ENCODE measurements at regions not wholly inside any gene's neighbourhood (a gene's known extent, or its start where the extent isn't known, plus 50 kb on each side); places are given as distances from the start of the nearest gene placed in this dataset.

DNA sequence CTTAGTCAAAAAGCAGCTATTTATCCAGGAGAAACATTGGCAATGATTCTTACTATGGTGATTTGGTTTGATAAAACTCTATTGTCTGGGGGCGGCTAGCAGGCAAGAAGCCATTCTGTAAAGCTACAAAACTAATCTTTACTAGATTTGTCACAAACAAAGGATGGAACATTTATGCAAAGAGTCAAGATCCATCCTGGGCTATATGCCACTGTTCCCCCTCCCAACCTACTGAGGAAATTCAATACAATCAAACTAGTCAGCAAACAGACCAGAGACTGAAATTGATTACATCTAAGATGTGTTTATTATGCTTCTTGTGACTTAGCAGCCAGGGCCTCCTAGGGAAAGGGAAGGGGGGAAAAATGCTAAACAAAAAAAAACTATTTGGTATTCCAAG lies 397.6 kb downstream of the GPAM start:
- ATAC-seq (ENCODE audit: low read depth) (no peak), DNase-seq (no peak)
- no peak overlapping the region for H2AK9ac ChIP-seq (replicated peaks; ENCODE audit: low read depth, low read length, poor library complexity)
- H3K27me3 ChIP-seq (ENCODE audit: control insufficient read depth, insufficient read depth, low read length) = no peaks in the 10 kb centered on the region
- dilution Hi-C loops (cut with HindIII; ENCODE audit: low sequenced_read_pairs, unreplicated experiment) = no loop called here
- no peaks in the 10 kb centered on the region for H3K9me1 ChIP-seq (ENCODE audit: insufficient read depth, low read length)
- no peaks in the 10 kb centered on the region for H3K79me1 ChIP-seq (ENCODE audit: low read depth in 1 of 2, low read length in 2 of 2)
- no peak overlapping the region for H2AK5ac ChIP-seq (ENCODE audit: low read depth, low read length)
- H2AFZ ChIP-seq (replicated peaks; ENCODE audit: low read length, poor library complexity) = no peak overlapping the region
- peaks cover 6% of the 10 kb centered on the region for H3K9me3 ChIP-seq (ENCODE audit: control insufficient read depth, insufficient read depth, low read length)
- no peak overlapping the region for H3K4ac ChIP-seq (ENCODE audit: low read depth, low read length)
- no peak overlapping the region for H3K56ac ChIP-seq (ENCODE audit: extremely low read depth, insufficient read depth, low read length)
- ChIA-PET POLR2A (ENCODE audit: unreplicated experiment) (no interaction called here), CTCF (no interaction called here)
- H4K5ac ChIP-seq (ENCODE audit: low read depth, low read length) = no peak overlapping the region
- no peak overlapping the region for H3K27ac ChIP-seq (ENCODE audit: insufficient read depth, low read length)
- no peak overlapping the region for H3K18ac ChIP-seq (ENCODE audit: low read depth, low read length)
- no peaks in the 10 kb centered on the region for H3K36me3 ChIP-seq (ENCODE audit: control insufficient read depth, insufficient read depth, low read length)
- WGBS, 2 experiments (ENCODE audit: extremely low coverage in 2 of 2, insufficient read length in 1 of 2) = no CpG with 5 or more reads among the region's 1 CpG
- BruUV-seq (replicated peaks) = no TSS peak
- intact Hi-C loops (cut with micrococcal nuclease) = no loop called here
- no peaks in the 10 kb centered on the region for H4K20me1 ChIP-seq (ENCODE audit: insufficient read depth, low read length)
- H3K23ac ChIP-seq (ENCODE audit: low read depth, low read length) = no peak overlapping the region
- H3K4me2 ChIP-seq (ENCODE audit: low read depth, low read length) = no peak overlapping the region
- no peak overlapping the region for H3K14ac ChIP-seq (replicated peaks; ENCODE audit: low read depth, low read length)
- no peak overlapping the region for H4K8ac ChIP-seq (ENCODE audit: low read depth in 2 of 2, low read length in 2 of 2)
- H2BK120ac ChIP-seq (ENCODE audit: low read depth, low read length) = no peak overlapping the region
- in situ Hi-C loops (cut with MboI; ENCODE audit: low sequenced_read_pairs) = no loop called here
- H2BK5ac ChIP-seq (ENCODE audit: low read depth, low read length, poor library complexity, severe bottlenecking) = no peak overlapping the region
- no peak overlapping the region for H4K91ac ChIP-seq (ENCODE audit: insufficient read depth, low read depth, low read length)
- TF ChIP-seq SMC3 (IDR thresholded peaks at IDR 0.05; ENCODE audit: low read depth, low read length) = no peak
- TF ChIP-seq FOS (IDR thresholded peaks at IDR 0.05; ENCODE audit: low read depth, low read length) = no peak
- no peak for TF ChIP-seq CHD1 (IDR thresholded peaks at IDR 0.05; ENCODE audit: low read depth, low read length)
- TF ChIP-seq POLR2A (IDR thresholded peaks at IDR 0.05; ENCODE audit: low read depth, low read length) = no peak
- no peak for TF ChIP-seq ELK1 (IDR thresholded peaks at IDR 0.05; ENCODE audit: borderline replicate concordance, low read depth, low read length)
- TF ChIP-seq BHLHE40 (IDR thresholded peaks at IDR 0.05; ENCODE audit: low read depth, low read length) = no peak
- no peak for TF ChIP-seq CTCF (conservative IDR thresholded peaks at IDR 0.05; ENCODE audit: low read depth, low read length)
- no peak for TF ChIP-seq MAFK (IDR thresholded peaks at IDR 0.05; ENCODE audit: low read depth, low read length)
- no peak overlapping the region for H2BK15ac ChIP-seq (ENCODE audit: low read depth, low read length)
- no peak overlapping the region for H3K4me3 ChIP-seq (ENCODE audit: insufficient read depth, low read depth, low read length)
- no peak overlapping the region for H3K9ac ChIP-seq (ENCODE audit: low read depth, low read length)
- H2BK20ac ChIP-seq (ENCODE audit: low read depth, low read length) = no peak overlapping the region
- no peaks in the 10 kb centered on the region for H3K4me1 ChIP-seq (ENCODE audit: control insufficient read depth, insufficient read depth, low read length)
